Esophagus squamous epithelium (tissue), 4 donors: ENCODE measurements at regions not wholly inside any gene's neighbourhood (a gene's known extent, or its start where the extent isn't known, plus 50 kb on each side); places are given as distances from the start of the nearest gene placed in this dataset.

Experiments used
- CTCF ChIP-seq, 6 experiments: fragments of 450-650 bp in 4 of 6; fragments of 200-600 bp in 2 of 6; sonication (generic) in 2 of 6; IDR thresholded peaks; one replicate each; pipeline ENCODE4 v1.5.1; 2016 to 2019; ENCODE audit warnings: antibody characterized with exemption in 6 of 6, mild to moderate bottlenecking in 4 of 6, moderate library complexity in 4 of 6
- POLR2A ChIP-seq, 4 donors: fragments of 450-650 bp; IDR thresholded peaks; one replicate each; pipeline ENCODE4 v1.6.1; 2017; ENCODE audit warnings: antibody characterized with exemption in 4 of 4, mild to moderate bottlenecking in 4 of 4, moderate library complexity in 3 of 4

GRCh38 chr4:145316897-145317574 lies 136.6 kb upstream of the OTUD4 start:
- no peak for TF ChIP-seq CTCF (IDR thresholded peaks at IDR 0.05)
- no peak for TF ChIP-seq POLR2A (IDR thresholded peaks at IDR 0.05)
